Tibial nerve (tissue), 4 donors: ENCODE measurements at regions not wholly inside any gene's neighbourhood (a gene's known extent, or its start where the extent isn't known, plus 50 kb on each side); places are given as distances from the start of the nearest gene placed in this dataset.

ENCODE experiments used
- DNase-seq, 2 donors: peaks; one replicate each; pipeline ENCODE4 v3.0.0-alpha.2; 2019; ENCODE audit warnings: low spot score in 2 of 2
- H3K27ac ChIP-seq, 4 donors: fragments of 200-600 bp; sonication (generic) in 3 of 4; one replicate each; pipeline ENCODE4 v1.5.1; 2017 to 2019; ENCODE audit warnings: mild to moderate bottlenecking in 1 of 4
- H3K27me3 ChIP-seq, 2 donors: fragments of 200-600 bp; sonication (generic) in 1 of 2; one replicate each; pipeline versions ENCODE4 v1.5.1 to v1.6.0; 2017 to 2019
- H3K36me3 ChIP-seq, 3 donors: fragments of 200-600 bp; sonication (generic); one replicate each; pipeline ENCODE4 v1.5.1; 2018 to 2019
- H3K4me1 ChIP-seq, 4 donors: fragments of 200-600 bp; sonication (generic) in 3 of 4; one replicate each; pipeline ENCODE4 v1.5.1; 2017 to 2019
- H3K4me3 ChIP-seq, 4 donors: fragments of 200-600 bp; sonication (generic) in 3 of 4; one replicate each; pipeline ENCODE4 v1.5.1; 2017 to 2019; ENCODE audit warnings: mild to moderate bottlenecking in 1 of 4, moderate library complexity in 1 of 4
- H3K9me3 ChIP-seq, 4 donors: fragments of 200-600 bp; sonication (generic) in 3 of 4; one replicate each; pipeline ENCODE4 v1.5.1; 2017 to 2019
- CTCF ChIP-seq, 5 experiments: fragments of 200-600 bp in 3 of 5; fragments of 450-650 bp in 2 of 5; sonication (generic) in 3 of 5; IDR thresholded peaks; one replicate each; pipeline ENCODE4 v1.5.1; 2016 to 2019; ENCODE audit warnings: antibody characterized with exemption in 5 of 5, mild to moderate bottlenecking in 3 of 5, moderate library complexity in 2 of 5
- EP300 ChIP-seq, 2 donors: sonication (generic); formaldehyde crosslinking; IDR thresholded peaks; one replicate each; pipeline ENCODE4 v1.6.1; 2017; ENCODE audit warnings: antibody characterized with exemption in 2 of 2, mild to moderate bottlenecking in 1 of 2
- POLR2A ChIP-seq, 2 donors: fragments of 450-650 bp; IDR thresholded peaks; one replicate each; pipeline ENCODE4 v1.6.1; 2017; ENCODE audit warnings: antibody characterized with exemption in 2 of 2, mild to moderate bottlenecking in 2 of 2, moderate library complexity in 2 of 2
- WGBS, 2 donors: methylation state at CpG; one replicate each; pipeline ENCODE4 v1.1.5; 2018; 5-methylcytosine and 5-hydroxymethylcytosine counted together

GRCh38 chr2:9753665-9754531 lies 89.4 kb upstream of the TAF1B start:
- Histone ChIP-seq H3K27ac (no peak overlapping the region), H3K36me3 (no peaks in the 10 kb centered on the region), H3K27me3 (no peaks in the 10 kb centered on the region), H3K4me3 (no peak overlapping the region), H3K9me3 (no peaks in the 10 kb centered on the region), H3K4me1 (peaks cover 0 to 43% (median 18%) of the 10 kb centered on the region in 4 donors)
- TF ChIP-seq CTCF (IDR thresholded peaks at IDR 0.05) = no peak
- TF ChIP-seq POLR2A (IDR thresholded peaks at IDR 0.05) = no peak
- no peak for TF ChIP-seq EP300 (IDR thresholded peaks at IDR 0.05)
- 48 to 60% methylated on average over 26 to 33 of the region's 36 CpGs for WGBS, 2 donors
- DNase-seq = no peak

- Histone ChIP-seq H3K4me3 (no peak overlapping the region), H3K36me3 (no peaks in the 10 kb centered on the region), H3K27me3 (no peaks in the 10 kb centered on the region), H3K9me3 (no peaks in the 10 kb centered on the region), H3K27ac (no peak overlapping the region), H3K4me1 (peaks cover 0 to 46% (median 18%) of the 10 kb centered on the region in 4 donors)
- DNase-seq = no peak
- WGBS, 2 donors = 57 to 60% methylated on average over 6 of the region's 6 CpGs
- TF ChIP-seq CTCF (IDR thresholded peaks at IDR 0.05) (no peak), EP300 (IDR thresholded peaks at IDR 0.05) (no peak), POLR2A (IDR thresholded peaks at IDR 0.05) (no peak)
Measured at GRCh38 chr2:9754532-9754887, 88.8 kb upstream of the TAF1B start.

DNA sequence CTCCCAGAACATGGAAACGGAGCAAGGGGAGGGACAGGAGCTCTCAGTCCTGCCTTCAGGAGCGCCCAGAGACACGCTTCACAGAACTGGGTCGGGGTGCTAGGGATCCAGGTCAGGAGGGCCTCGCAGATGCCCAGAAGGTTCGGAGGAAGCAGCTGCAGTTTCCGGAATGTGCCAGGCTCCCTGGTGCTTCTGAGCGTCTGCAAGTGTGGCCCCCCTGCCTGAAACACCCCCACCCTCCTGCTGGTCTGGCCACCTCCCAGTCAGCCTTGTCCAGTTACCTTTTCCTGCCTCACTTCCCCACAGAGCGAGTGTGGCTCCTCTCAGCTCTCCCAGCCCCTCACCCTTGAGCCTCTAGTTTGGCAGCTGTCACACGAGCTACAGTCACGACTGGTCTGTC lies 88.3 kb upstream of the TAF1B start:
- no peaks in the 10 kb centered on the region for H3K27me3 ChIP-seq
- no peak overlapping the region for H3K4me3 ChIP-seq
- no peaks in the 10 kb centered on the region for H3K36me3 ChIP-seq
- no peak for TF ChIP-seq POLR2A (IDR thresholded peaks at IDR 0.05)
- no peak for TF ChIP-seq CTCF (IDR thresholded peaks at IDR 0.05)
- TF ChIP-seq EP300 (IDR thresholded peaks at IDR 0.05) = no peak
- H3K27ac ChIP-seq = no peak overlapping the region
- H3K4me1 ChIP-seq = peaks cover 0 to 46% (median 18%) of the 10 kb centered on the region in 4 donors
- 87% methylated on average over 11 of the region's 11 CpGs for WGBS, 2 donors
- no peak for DNase-seq
- no peaks in the 10 kb centered on the region for H3K9me3 ChIP-seq

GRCh38 chr2:9755638-9756037 lies 87.6 kb upstream of the TAF1B start:
- no peaks in the 10 kb centered on the region for H3K9me3 ChIP-seq
- TF ChIP-seq CTCF (IDR thresholded peaks at IDR 0.05) = no peak
- TF ChIP-seq POLR2A (IDR thresholded peaks at IDR 0.05) = no peak
- no peak for TF ChIP-seq EP300 (IDR thresholded peaks at IDR 0.05)
- H3K4me1 ChIP-seq = peaks cover 0 to 49% (median 18%) of the 10 kb centered on the region in 4 donors
- no peak overlapping the region for H3K4me3 ChIP-seq
- H3K27ac ChIP-seq = no peak overlapping the region
- no peaks in the 10 kb centered on the region for H3K36me3 ChIP-seq
- WGBS, 2 donors = 96 to 97% methylated on average over 12 of the region's 12 CpGs
- DNase-seq = no peak
- H3K27me3 ChIP-seq = no peaks in the 10 kb centered on the region

DNA sequence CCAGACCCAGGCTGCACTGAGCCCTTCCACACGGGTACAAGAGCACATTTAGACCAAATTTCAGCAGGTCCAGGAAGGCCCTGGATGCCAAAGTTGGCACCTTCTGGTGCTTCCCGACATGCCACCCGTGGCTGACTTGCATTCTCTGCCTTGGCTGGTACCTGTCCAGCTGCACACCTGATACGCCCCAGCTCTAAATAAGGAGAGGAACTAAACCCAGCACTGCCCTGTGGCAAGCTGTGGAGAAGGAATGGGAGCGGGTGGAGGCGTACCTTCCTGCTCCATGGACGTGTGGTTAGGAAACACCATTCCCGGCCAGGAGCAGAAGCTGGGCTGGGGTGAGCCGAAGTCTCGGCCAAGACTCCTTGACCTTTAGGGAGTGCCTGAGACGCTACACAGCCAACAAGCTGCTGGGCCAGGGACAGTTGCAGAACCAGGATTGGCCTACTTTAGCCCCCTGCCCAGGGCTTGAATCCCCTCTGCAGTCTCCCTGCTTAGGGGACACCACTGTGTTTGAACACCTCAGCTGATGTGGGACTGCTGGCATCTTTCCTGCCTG lies 86.5 kb upstream of the TAF1B start:
- no peak for TF ChIP-seq CTCF (IDR thresholded peaks at IDR 0.05)
- TF ChIP-seq EP300 (IDR thresholded peaks at IDR 0.05) = no peak
- TF ChIP-seq POLR2A (IDR thresholded peaks at IDR 0.05) = no peak
- WGBS, 2 donors = 69 to 74% methylated on average over 11 of the region's 11 CpGs
- no peak overlapping the region for H3K27ac ChIP-seq

More for the DNA sequence above, 86.5 kb upstream of the TAF1B start:
- DNase-seq = no peak
- Histone ChIP-seq H3K27me3 (no peaks in the 10 kb centered on the region), H3K4me3 (no peak overlapping the region), H3K9me3 (no peaks in the 10 kb centered on the region), H3K36me3 (no peaks in the 10 kb centered on the region), H3K4me1 (peaks cover 0 to 49% (median 18%) of the 10 kb centered on the region in 4 donors)
